ENCODE measurements at regions not wholly inside any gene's neighbourhood (a gene's known extent, or its start where the extent isn't known, plus 50 kb on each side); places are given as distances from the start of the nearest gene placed in this dataset.

DNA sequence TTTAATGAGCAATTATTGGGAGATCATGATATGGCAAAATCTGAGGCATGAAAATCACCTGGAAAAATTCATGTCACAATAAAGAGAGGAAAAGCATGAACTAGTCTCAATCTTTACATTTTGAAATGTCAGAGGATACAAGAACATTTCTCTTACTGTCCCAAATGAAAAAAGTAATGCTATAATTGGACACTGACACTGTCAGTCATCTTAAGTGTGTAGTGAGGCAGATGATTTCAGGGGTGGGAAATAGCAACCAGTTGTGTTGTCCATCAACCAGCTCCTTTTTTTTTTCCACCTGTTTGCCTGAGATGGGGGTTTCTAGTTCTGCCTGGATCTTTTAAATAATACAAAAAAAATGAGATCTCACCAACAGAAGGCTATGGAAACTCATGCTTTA is 646.2 kb downstream of the KCNT2 start:
- POLR2A ChIA-PET: no interaction called here
- Mint-ChIP-seq H3K27me3 (no peaks in the 10 kb centered on the region), H3K36me3 (ENCODE audit: low read depth) (no peaks in the 10 kb centered on the region), H3K9me3 (peaks cover 2% of the 10 kb centered on the region), H3K27ac (no peak overlapping the region), H3K4me3 (no peak overlapping the region), H3K4me1 (no peaks in the 10 kb centered on the region)
- DNase-seq (no peak), ATAC-seq (ENCODE audit: low read depth) (no peak)
- CTCF ChIA-PET: no interaction called here
- TF ChIP-seq, protein P1, sequence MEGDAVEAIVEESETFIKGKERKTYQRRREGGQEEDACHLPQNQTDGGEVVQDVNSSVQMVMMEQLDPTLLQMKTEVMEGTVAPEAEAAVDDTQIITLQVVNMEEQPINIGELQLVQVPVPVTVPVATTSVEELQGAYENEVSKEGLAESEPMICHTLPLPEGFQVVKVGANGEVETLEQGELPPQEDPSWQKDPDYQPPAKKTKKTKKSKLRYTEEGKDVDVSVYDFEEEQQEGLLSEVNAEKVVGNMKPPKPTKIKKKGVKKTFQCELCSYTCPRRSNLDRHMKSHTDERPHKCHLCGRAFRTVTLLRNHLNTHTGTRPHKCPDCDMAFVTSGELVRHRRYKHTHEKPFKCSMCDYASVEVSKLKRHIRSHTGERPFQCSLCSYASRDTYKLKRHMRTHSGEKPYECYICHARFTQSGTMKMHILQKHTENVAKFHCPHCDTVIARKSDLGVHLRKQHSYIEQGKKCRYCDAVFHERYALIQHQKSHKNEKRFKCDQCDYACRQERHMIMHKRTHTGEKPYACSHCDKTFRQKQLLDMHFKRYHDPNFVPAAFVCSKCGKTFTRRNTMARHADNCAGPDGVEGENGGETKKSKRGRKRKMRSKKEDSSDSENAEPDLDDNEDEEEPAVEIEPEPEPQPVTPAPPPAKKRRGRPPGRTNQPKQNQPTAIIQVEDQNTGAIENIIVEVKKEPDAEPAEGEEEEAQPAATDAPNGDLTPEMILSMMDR (IDR thresholded peaks at IDR 0.05): no peak
- intact Hi-C loops (cut with micrococcal nuclease): no loop called here

DNA sequence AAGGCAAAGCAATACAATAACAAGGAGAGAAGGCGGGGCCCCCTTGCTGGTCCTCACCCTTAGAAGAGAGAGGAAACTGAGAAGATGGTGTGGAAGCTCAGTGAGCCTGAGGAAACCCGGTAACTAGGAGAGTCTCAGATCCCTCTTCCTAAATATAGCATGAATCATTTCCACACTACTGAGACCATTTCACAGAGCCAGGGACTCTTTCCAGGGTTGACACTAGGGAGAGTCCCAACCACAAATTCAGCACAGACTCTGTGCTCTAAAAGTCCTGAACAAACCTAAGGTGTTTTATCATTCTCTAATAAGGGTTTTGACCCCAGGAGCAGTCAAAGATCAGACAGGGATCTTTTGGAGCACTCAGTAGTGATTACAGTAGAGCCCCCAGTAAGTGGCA is 647.7 kb downstream of the KCNT2 start:
- no peak overlapping the region for H3K4me3 Mint-ChIP-seq
- H3K36me3 Mint-ChIP-seq (ENCODE audit: low read depth): no peaks in the 10 kb centered on the region
- DNase-seq (no peak), ATAC-seq (ENCODE audit: low read depth) (no peak)
- H3K27ac Mint-ChIP-seq: no peak overlapping the region
- TF ChIP-seq, protein P1 (IDR thresholded peaks at IDR 0.05): no peak
- intact Hi-C loops (cut with micrococcal nuclease): no loop called here
- no peaks in the 10 kb centered on the region for H3K4me1 Mint-ChIP-seq
- peaks cover 2% of the 10 kb centered on the region for H3K9me3 Mint-ChIP-seq
- ChIA-PET CTCF (no interaction called here), POLR2A (no interaction called here)
- no peaks in the 10 kb centered on the region for H3K27me3 Mint-ChIP-seq

DNA sequence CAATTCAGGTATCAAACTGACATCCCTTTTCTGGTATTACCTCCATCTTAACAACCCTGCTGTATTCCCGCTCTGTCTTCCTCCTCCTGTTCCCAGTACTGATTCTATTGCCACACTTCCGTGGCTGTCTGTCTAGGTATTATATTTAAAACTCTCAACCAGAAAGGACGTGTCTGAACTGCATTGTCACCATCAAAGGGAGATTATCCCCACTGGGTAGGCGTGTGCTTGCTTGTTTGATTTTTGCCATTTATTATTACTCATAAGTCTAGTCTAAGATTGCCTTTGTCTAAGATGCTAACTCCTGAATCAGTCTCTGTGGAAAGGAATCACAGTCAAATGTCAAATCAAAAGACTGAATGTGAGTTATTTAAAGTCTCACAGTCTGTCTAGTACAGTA is 650.1 kb downstream of the KCNT2 start:
- H3K4me3 Mint-ChIP-seq: no peak overlapping the region
- POLR2A ChIA-PET: no interaction called here
- H3K27me3 Mint-ChIP-seq: no peaks in the 10 kb centered on the region
- CTCF ChIA-PET: no interaction called here
- TF ChIP-seq, protein P1 (IDR thresholded peaks at IDR 0.05): no peak
- no peaks in the 10 kb centered on the region for H3K36me3 Mint-ChIP-seq (ENCODE audit: low read depth)
- peaks cover 2% of the 10 kb centered on the region for H3K9me3 Mint-ChIP-seq
- no peak overlapping the region for H3K27ac Mint-ChIP-seq
- DNase-seq: no peak
- ATAC-seq (ENCODE audit: low read depth): no peak
- H3K4me1 Mint-ChIP-seq: no peaks in the 10 kb centered on the region
- intact Hi-C loops (cut with micrococcal nuclease): no loop called here

DNA sequence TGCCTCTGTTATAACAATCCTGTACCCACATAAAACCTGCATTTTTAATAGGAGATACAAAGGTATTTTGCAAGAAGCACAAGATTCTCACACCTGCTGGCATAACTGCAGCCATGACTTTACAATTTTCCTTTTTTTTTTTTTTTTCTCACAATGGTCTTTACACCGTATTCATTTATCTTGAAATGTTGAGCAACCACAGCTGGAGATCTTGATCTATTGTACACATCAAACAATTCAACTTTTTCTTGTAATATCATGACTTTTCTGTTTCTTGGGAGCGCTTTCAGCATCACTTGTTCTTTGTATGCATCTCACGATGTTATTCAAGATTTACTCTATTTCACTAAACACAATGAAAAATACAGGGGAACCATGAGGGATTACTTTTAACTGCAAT is 651.4 kb downstream of the KCNT2 start:
- intact Hi-C loops (cut with micrococcal nuclease): no loop called here
- Mint-ChIP-seq H3K9me3 (peaks cover 2% of the 10 kb centered on the region), H3K27ac (no peak overlapping the region), H3K27me3 (no peaks in the 10 kb centered on the region), H3K4me3 (no peak overlapping the region), H3K4me1 (no peaks in the 10 kb centered on the region), H3K36me3 (ENCODE audit: low read depth) (no peaks in the 10 kb centered on the region)
- no peak for DNase-seq
- CTCF ChIA-PET: no interaction called here
- no peak for ATAC-seq (ENCODE audit: low read depth)
- POLR2A ChIA-PET: no interaction called here
- TF ChIP-seq, protein P1 (IDR thresholded peaks at IDR 0.05): no peak

DNA sequence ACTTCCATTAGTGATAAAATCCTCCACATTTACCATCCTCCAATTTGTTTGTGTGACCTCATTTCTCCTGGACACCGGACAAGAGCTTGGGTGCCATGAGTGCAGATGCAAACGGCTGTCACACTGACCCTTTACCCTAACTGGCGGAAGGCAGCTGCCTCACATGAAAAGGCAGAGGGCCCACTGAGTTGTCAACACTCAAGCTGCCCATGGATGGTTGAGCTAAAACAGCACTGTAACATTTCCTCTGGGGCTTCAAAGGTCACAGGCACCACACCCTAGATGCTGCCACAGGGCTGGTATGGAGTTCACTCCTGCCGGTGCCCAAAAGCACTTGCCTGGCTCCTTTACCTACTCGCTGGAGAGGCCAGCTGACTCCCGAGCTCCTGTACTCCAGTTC is 653.4 kb downstream of the KCNT2 start:
- no peak overlapping the region for H3K4me3 Mint-ChIP-seq
- no peaks in the 10 kb centered on the region for H3K9me3 Mint-ChIP-seq
- ATAC-seq (ENCODE audit: low read depth): no peak
- intact Hi-C loops (cut with micrococcal nuclease): no loop called here
- no peak for DNase-seq
- CTCF ChIA-PET: no interaction called here
- H3K27me3 Mint-ChIP-seq: no peaks in the 10 kb centered on the region
- no peaks in the 10 kb centered on the region for H3K36me3 Mint-ChIP-seq (ENCODE audit: low read depth)
- TF ChIP-seq, protein P1 (IDR thresholded peaks at IDR 0.05): no peak
- no peak overlapping the region for H3K27ac Mint-ChIP-seq
- POLR2A ChIA-PET: no interaction called here
- H3K4me1 Mint-ChIP-seq: no peaks in the 10 kb centered on the region
